HCT116 (cell line): ENCODE measurements at regions not wholly inside any gene's neighbourhood (a gene's known extent, or its start where the extent isn't known, plus 50 kb on each side); places are given as distances from the start of the nearest gene placed in this dataset.

Source experiments
- CTCF ChIP-seq, 3 experiments: fragments of 200-600 bp in 1 of 3; sonication (generic) in 1 of 3; IDR thresholded peaks in 2 of 3; conservative IDR thresholded peaks in 1 of 3; 2 replicates each; pipeline ENCODE4 v1.5.1; 2012 to 2017; ENCODE audit warnings: low read depth in 2 of 3, low read length in 2 of 3, antibody characterized with exemption in 1 of 3, borderline replicate concordance in 1 of 3, control low read depth in 1 of 3, mild to moderate bottlenecking in 1 of 3, mixed read lengths in 1 of 3, mixed run types in 1 of 3, moderate library complexity in 1 of 3; ENCODE audit not compliant: insufficient read depth in 1 of 3
- EGR1 ChIP-seq: IDR thresholded peaks from 2 replicates; pipeline ENCODE4 v1.6.1; 2012; ENCODE audit warnings: low read depth
- EZH2 ChIP-seq: fragments of 200-600 bp; sonication (generic); IDR thresholded peaks from 2 replicates; pipeline ENCODE4 v1.6.1; 2017; ENCODE audit warnings: antibody characterized with exemption, mixed run types
- EZH2phosphoT487 ChIP-seq: fragments of 200-600 bp; IDR thresholded peaks from 2 replicates; pipeline ENCODE4 v1.6.1; 2018; ENCODE audit warnings: antibody characterized with exemption, borderline replicate concordance
- JUND ChIP-seq: IDR thresholded peaks from 2 replicates; pipeline ENCODE4 v1.6.1; 2012
- POLR2A ChIP-seq: IDR thresholded peaks from 2 replicates; pipeline ENCODE4 v1.7.0; 2011; ENCODE audit warnings: borderline replicate concordance; ENCODE audit not compliant: insufficient read depth, insufficient read length; ENCODE audit errors: extremely low read depth
- RAD21 ChIP-seq: IDR thresholded peaks from 2 replicates; pipeline ENCODE4 v1.6.1; 2012; ENCODE audit warnings: low read depth, mild to moderate bottlenecking
- ZNF274 ChIP-seq: fragments of 200-500 bp; sonication (Bioruptor generic); IDR thresholded peaks from 2 replicates; pipeline ENCODE4 v1.6.1; 2014; ENCODE audit warnings: mild to moderate bottlenecking, low read depth, low read length, inconsistent platforms

- TF ChIP-seq CTCF (IDR thresholded peaks at IDR 0.05 in 2 of 3, conservative IDR thresholded peaks at IDR 0.05 in 1 of 3; ENCODE audit: borderline replicate concordance in 1 of 3, insufficient read depth in 1 of 3, low read depth in 2 of 3, low read length in 2 of 3): no peak
- no peak for TF ChIP-seq ZNF274
- no peak for TF ChIP-seq EZH2
- no peak for TF ChIP-seq POLR2A
- no peak for TF ChIP-seq EGR1
- TF ChIP-seq JUND: no peak
- no peak for TF ChIP-seq EZH2phosphoT487
- TF ChIP-seq RAD21: no peak
Observed at GRCh38 chr2:199589306-199589705, 131.6 kb upstream of the SATB2 start.
